Osteocyte (in vitro differentiated cells): ENCODE measurements at regions not wholly inside any gene's neighbourhood (a gene's known extent, or its start where the extent isn't known, plus 50 kb on each side); places are given as distances from the start of the nearest gene placed in this dataset.
"Not testable (repeated sequence)": the region's sequence is repeated elsewhere in the genome, so short reads cannot be mapped to it uniquely, and the experiment has no call there.

ENCODE experiments used
- DNase-seq: peaks from one replicate; pipeline ENCODE4 v3.0.0; 2021; ENCODE audit warnings: mixed read lengths; ENCODE audit not compliant: unreplicated experiment; ENCODE audit errors: extremely low spot score
- H3K27ac Mint-ChIP-seq: one replicate; pipeline ENCODE4 v1.8.0; 2021; ENCODE audit warnings: mild to moderate bottlenecking, mixed read lengths; ENCODE audit not compliant: unreplicated experiment
- H3K27me3 Mint-ChIP-seq: one replicate; pipeline ENCODE4 v1.8.0; 2021; ENCODE audit warnings: mixed read lengths; ENCODE audit not compliant: unreplicated experiment
- H3K36me3 Mint-ChIP-seq: one replicate; pipeline ENCODE4 v1.8.0; 2021; ENCODE audit warnings: mixed read lengths; ENCODE audit not compliant: unreplicated experiment
- H3K4me1 Mint-ChIP-seq: one replicate; pipeline ENCODE4 v1.8.0; 2021; ENCODE audit warnings: mixed read lengths; ENCODE audit not compliant: unreplicated experiment
- H3K4me3 Mint-ChIP-seq: one replicate; pipeline ENCODE4 v1.8.0; 2021; ENCODE audit warnings: mild to moderate bottlenecking, moderate library complexity, mixed read lengths; ENCODE audit not compliant: unreplicated experiment
- H3K9me3 Mint-ChIP-seq: one replicate; pipeline ENCODE4 v1.8.0; 2021; ENCODE audit warnings: mixed read lengths; ENCODE audit not compliant: unreplicated experiment
- CTCF ChIP-seq: fragments of 200-600 bp; sonication (generic); IDR thresholded peaks from 2 replicates; pipeline ENCODE4 v1.5.0; 2021; ENCODE audit warnings: antibody characterized with exemption, mild to moderate bottlenecking, moderate library complexity

GRCh38 chr18:66916834-66917233 is 312.9 kb upstream of the CDH19 start:
- no peak for TF ChIP-seq CTCF
- no peak for DNase-seq
- no peaks in the 10 kb centered on the region for H3K36me3 Mint-ChIP-seq
- H3K9me3 Mint-ChIP-seq = no peaks in the 10 kb centered on the region
- H3K27ac Mint-ChIP-seq = no peak overlapping the region
- H3K27me3 Mint-ChIP-seq = peaks cover 6% of the 10 kb centered on the region
- no peaks in the 10 kb centered on the region for H3K4me1 Mint-ChIP-seq
- no peak overlapping the region for H3K4me3 Mint-ChIP-seq

- TF ChIP-seq CTCF = no peak
- H3K36me3 Mint-ChIP-seq = no peaks in the 10 kb centered on the region
- DNase-seq = no peak
- no peak overlapping the region for H3K27ac Mint-ChIP-seq
- no peaks in the 10 kb centered on the region for H3K9me3 Mint-ChIP-seq
- H3K27me3 Mint-ChIP-seq = peaks cover 11% of the 10 kb centered on the region
- no peak overlapping the region for H3K4me3 Mint-ChIP-seq
- no peaks in the 10 kb centered on the region for H3K4me1 Mint-ChIP-seq
Observed at GRCh38 chr18:66900837-66901236, 296.9 kb upstream of the CDH19 start.

- Mint-ChIP-seq H3K4me3 (no peak overlapping the region), H3K27me3 (no peaks in the 10 kb centered on the region), H3K9me3 (no peaks in the 10 kb centered on the region), H3K36me3 (no peaks in the 10 kb centered on the region), H3K27ac (no peak overlapping the region), H3K4me1 (no peaks in the 10 kb centered on the region)
- TF ChIP-seq CTCF = no peak
- DNase-seq = no peak
Observed at GRCh38 chr18:66895631-66896030, 291.7 kb upstream of the CDH19 start.

GRCh38 chr18:66894851-66895250 is 291.0 kb upstream of the CDH19 start:
- H3K27ac Mint-ChIP-seq = no peak overlapping the region
- H3K4me3 Mint-ChIP-seq = no peak overlapping the region
- H3K4me1 Mint-ChIP-seq = no peaks in the 10 kb centered on the region
- H3K27me3 Mint-ChIP-seq = no peaks in the 10 kb centered on the region
- no peak for DNase-seq
- TF ChIP-seq CTCF = no peak
- no peaks in the 10 kb centered on the region for H3K9me3 Mint-ChIP-seq
- H3K36me3 Mint-ChIP-seq = no peaks in the 10 kb centered on the region

- H3K27ac Mint-ChIP-seq, H3K9me3 Mint-ChIP-seq, H3K4me1 Mint-ChIP-seq, H3K4me3 Mint-ChIP-seq, H3K36me3 Mint-ChIP-seq, DNase-seq, H3K27me3 Mint-ChIP-seq: not testable (repeated sequence)
Observed at GRCh38 chr18:66892388-66892787, 288.5 kb upstream of the CDH19 start.

- H3K4me1 Mint-ChIP-seq = no peaks in the 10 kb centered on the region
- TF ChIP-seq CTCF = no peak
- H3K4me3 Mint-ChIP-seq = no peak overlapping the region
- no peaks in the 10 kb centered on the region for H3K9me3 Mint-ChIP-seq
- no peak overlapping the region for H3K27ac Mint-ChIP-seq
- no peak for DNase-seq
- peaks cover 3% of the 10 kb centered on the region for H3K27me3 Mint-ChIP-seq
- no peaks in the 10 kb centered on the region for H3K36me3 Mint-ChIP-seq
Observed at GRCh38 chr18:66874812-66875474, 271.1 kb upstream of the CDH19 start.
